GM18507 (cell line): ENCODE measurements at regions not wholly inside any gene's neighbourhood (a gene's known extent, or its start where the extent isn't known, plus 50 kb on each side); places are given as distances from the start of the nearest gene placed in this dataset.

ENCODE experiments used
- DNase-seq: peaks from one replicate; pipeline ENCODE4 v3.0.0; 2011; ENCODE audit warnings: low read depth; ENCODE audit not compliant: insufficient read length; ENCODE audit errors: extremely low spot score
- FAIRE-seq: peaks from 2 replicates; lab custom pipeline; 2011; peaks lifted over from hg19 to GRCh38; lab: Jason Lieb, UNC

GRCh38 chr1:24983006-24983680, 53.1 kb upstream of the RUNX3 start:
- no peak for DNase-seq
- FAIRE-seq = no peak

DNA sequence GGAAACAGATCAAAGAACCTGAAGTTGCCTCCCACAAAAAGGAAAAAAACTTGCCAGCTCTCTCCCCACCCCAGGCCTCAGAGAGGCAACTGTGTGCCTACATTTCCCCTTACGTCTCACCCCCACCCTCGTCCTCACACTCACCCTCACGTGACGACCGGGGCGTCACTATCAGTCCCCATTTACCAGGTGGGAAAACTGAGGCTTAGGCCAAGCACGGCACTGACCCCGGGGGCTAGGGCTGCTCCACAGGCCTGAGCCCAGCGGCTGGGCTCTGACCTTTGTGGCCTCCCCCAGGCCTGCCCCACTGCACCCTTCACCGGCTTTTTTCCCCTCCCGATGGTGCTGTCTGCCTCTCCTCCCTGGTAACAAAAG, 51.5 kb upstream of the RUNX3 start:
- FAIRE-seq = no peak
- DNase-seq = no peak

- no peak for FAIRE-seq
- no peak for DNase-seq
Observed at GRCh38 chr1:24980836-24981630, 51.0 kb upstream of the RUNX3 start.
